GM19467 (cell line): ENCODE measurements at regions not wholly inside any gene's neighbourhood (a gene's known extent, or its start where the extent isn't known, plus 50 kb on each side); places are given as distances from the start of the nearest gene placed in this dataset.

ENCODE experiments used
- ATAC-seq: cut with Tn5 transposase; IDR thresholded peaks from one replicate; pipeline ENCODE4 v1.9.1; 2021; ENCODE audit warnings: mild to moderate bottlenecking, moderate library complexity; ENCODE audit not compliant: unreplicated experiment

DNA sequence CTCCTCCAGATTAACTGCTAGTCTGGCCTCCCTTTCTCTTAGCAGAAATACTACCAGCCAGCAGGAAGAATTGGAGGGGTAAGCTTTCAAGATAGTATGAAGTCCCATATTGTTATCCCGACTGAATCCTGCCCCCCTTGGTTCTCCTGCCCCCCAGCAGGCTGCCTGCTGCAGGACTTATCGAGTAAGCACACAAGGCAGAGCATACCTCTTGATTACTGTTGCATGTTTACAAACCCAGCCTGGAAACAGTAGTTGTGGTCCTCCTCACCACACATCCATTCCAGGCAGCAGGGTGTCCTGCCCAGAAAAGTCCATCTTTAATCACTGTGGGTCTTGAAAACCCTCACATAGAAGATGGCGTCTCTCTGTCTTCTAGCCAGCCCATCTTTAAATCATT, 66.8 kb upstream of the PPP2R3A start:
- no peak for ATAC-seq

DNA sequence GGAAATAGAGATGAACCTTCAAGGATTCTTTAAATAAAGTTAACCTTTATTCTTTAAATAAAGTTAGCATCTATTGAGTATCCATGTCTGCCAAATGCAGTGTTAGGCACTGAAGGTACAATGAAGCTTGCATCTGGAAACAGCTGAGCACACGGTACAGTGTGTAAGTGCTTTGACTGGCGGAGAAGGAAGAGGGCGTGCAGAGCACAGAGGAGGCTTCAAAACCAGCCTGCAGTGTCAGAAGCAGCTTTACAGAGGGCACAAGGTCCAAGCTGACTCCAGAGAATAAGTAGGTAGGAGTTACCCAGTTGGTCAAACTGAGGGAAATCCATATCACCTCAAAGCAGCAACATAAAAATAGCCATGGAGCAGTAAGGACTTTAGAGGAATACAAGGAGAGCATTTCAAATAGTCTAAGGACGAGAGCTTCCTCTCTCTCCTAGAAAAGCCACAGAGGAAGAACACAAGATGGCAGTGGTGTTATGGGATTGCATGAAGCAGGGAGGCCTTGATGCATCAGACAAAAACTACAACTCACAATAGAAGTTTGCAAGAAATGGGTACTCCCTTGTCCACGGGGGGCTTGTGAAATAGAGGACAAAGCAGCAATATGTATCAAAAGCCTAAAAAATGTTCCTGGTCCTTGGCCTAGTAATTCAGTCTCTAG, 60.3 kb upstream of the PPP2R3A start:
- no peak for ATAC-seq

GRCh38 chr3:135907422-135908165, 57.9 kb upstream of the PPP2R3A start:
- no peak for ATAC-seq

DNA sequence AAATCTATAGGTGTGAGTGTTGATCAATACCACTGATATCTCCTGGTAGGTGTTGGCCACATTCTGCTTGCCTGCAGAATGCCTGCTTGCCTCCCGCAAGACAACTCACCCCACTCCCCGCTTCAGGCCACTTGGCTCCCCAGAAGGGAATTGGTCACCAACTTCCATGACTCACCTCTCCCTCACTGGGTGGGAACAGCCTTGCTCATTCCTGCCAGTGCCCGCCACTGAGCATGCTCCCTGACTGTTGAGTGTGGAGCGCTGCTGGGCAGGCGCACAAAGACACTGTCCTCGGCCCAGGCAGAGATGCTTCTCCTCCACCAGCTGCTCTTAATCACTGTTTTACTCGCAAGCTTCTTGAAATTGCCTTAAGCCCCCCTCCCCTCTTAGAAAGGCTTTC, 57.3 kb upstream of the PPP2R3A start:
- ATAC-seq, result no peak

DNA sequence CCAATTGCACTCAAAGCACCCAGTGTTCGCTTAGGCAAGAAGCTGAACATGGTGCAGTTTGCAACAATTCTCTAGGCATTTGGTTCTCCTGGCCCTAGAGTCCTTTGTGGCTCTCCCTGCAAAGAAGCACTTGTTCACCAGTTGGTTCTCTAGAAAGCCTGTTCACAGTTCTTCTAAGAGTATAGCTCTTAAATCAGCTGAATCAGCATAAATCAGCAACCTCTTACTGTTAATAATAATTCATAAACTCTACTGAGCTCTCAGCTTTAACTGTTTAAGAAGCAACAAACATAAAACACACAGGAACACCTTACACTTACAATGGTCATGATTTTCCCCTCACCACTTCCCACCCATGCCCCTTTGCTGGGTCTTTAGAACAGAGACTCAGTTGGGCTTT, 56.8 kb upstream of the PPP2R3A start:
- ATAC-seq, result no peak

DNA sequence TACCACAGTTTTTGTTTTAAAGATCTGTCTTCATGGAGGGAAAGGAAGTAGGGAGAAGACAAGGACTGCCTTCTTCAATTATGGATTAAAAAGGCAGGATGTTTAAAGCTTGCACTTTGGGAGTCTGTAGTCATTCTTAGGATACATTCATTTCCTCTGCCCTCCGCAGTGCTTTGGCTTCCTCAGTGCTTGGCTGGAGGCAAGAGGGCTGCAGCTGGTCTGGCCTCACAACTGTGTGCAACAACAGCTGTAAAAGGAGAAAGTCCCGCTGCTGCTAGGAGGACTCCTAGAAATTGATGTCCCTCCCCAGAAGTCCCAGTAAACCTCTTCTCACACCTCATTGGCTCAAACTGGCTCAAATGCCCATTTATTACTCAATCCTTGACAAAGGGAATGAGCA, 54.4 kb upstream of the PPP2R3A start:
- no peak for ATAC-seq

- no peak for ATAC-seq
Measured at GRCh38 chr3:135915206-135915605, 50.3 kb upstream of the PPP2R3A start.
